Spleen (tissue), 7 donors: ENCODE measurements at regions not wholly inside any gene's neighbourhood (a gene's known extent, or its start where the extent isn't known, plus 50 kb on each side); places are given as distances from the start of the nearest gene placed in this dataset.

ENCODE experiments used
- CTCF ChIP-seq, 11 experiments: fragments of 200-600 bp in 7 of 11; fragments of 450-650 bp in 4 of 11; sonication (generic) in 4 of 11; IDR thresholded peaks in 8 of 11; conservative IDR thresholded peaks in 3 of 11; 1 replicate in 7 of 11; 2 replicates in 4 of 11; pipeline versions ENCODE4 v1.4.0 to v1.8.0; 2016 to 2021; ENCODE audit warnings: antibody characterized with exemption in 11 of 11, inconsistent platforms in 4 of 11, mild to moderate bottlenecking in 1 of 11
- POLR2AphosphoS5 ChIP-seq, 3 donors: sonication (generic); formaldehyde crosslinking; IDR thresholded peaks; one replicate each; pipeline ENCODE4 v1.5.1; 2017; ENCODE audit warnings: antibody characterized with exemption in 3 of 3
- donor health status: DM: no; HTN: no; CAD: no; lungs with moderate emphysema.
- donor health status: DM: no; HTN: no; CAD: no.
- donor health status: DM: no; HTN: no; CAD: no.

- no peak for TF ChIP-seq CTCF (IDR thresholded peaks at IDR 0.05 in 8 of 11, conservative IDR thresholded peaks at IDR 0.05 in 3 of 11)
- TF ChIP-seq POLR2AphosphoS5 (IDR thresholded peaks at IDR 0.05): no peak
These were observed 60.9 kb upstream of the SLC4A7 start for GRCh38 chr3:27545061-27545460.
